ENCODE measurements at regions not wholly inside any gene's neighbourhood (a gene's known extent, or its start where the extent isn't known, plus 50 kb on each side); places are given as distances from the start of the nearest gene placed in this dataset.

DNA sequence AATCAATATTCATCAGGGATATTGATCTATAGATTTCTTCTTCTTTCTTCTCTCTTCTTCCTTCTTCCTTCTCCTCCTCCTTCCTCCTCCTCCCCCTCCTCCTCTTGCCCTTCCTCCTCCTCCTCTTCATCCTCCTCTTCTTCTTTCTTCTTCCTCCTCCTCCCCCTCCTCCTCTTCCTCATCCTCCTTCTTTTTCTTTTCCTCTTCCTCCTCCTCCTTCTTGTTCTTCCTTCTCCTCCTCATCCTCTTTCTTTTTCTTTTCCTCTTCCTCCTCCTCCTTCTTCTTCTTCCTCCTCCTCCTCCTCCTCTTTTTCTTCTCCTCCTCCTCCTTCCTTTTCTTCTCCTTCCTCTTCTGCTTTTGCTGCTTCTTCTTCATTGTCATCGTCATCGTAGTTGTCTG, 52.4 kb upstream of the SERINC1 start:
- DNase-seq: no peak

- peak; percentile 73 to 77 for DNase-seq
These were observed 58.9 kb upstream of the SERINC1 start for GRCh38 chr6:122530440-122531046.

DNA sequence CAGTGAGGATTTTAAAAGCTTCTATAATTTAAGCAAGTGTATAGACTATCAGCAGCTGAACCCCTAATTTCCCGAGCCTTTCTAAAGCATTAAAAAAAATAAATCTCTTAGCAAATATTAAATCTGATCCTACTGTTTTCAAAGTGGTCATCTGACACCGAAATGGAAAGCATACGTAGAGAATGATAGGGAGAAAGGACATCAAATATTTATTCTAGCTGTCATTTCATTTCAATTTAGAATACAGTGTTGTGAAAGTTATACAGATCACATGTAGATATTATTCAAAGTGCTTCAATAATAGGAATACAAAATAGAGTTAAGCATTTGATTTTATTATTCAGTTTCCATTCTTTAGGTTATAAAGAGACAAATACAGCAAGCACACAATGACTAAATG, 61.9 kb upstream of the PKIB start:
- DNase-seq: no peak

DNA sequence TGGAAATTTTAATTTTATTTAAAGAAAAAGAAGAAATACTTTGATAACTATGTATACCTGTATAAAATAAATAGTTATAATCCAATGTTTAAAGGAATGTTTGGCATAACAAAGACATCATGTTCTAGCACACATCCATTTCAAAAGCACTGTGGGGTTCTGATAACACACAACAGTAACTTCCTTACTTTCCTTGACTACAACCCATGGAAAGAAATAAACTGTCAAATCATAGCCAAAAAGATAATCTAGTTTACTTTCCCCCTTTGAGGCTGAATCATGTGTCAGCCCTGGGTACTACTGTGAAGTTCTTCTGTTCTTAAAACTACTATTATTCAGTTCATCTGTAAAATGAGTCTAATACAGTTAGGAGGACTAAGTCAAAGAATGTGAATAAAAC, 61.4 kb upstream of the PKIB start:
- no peak for DNase-seq

DNA sequence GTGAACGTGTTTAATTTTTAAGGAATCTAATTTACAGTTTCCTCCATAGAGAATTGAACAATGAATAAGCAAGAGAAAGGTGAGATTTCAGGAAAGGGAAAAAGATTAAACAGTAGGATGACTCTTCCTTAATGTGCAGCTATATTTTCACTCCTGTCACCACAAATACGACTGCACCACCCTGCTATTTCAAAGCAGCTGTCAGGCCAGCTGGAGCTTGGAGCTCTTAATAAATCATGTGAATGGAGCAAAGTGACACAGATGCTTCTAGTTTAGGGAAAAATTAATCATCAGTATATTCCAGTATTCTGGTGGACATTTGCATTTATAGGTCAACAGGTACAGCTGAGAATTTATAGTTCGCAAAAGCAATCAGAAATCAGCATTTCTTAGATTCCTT, 56.5 kb upstream of the PKIB start:
- DNase-seq: no peak

DNA sequence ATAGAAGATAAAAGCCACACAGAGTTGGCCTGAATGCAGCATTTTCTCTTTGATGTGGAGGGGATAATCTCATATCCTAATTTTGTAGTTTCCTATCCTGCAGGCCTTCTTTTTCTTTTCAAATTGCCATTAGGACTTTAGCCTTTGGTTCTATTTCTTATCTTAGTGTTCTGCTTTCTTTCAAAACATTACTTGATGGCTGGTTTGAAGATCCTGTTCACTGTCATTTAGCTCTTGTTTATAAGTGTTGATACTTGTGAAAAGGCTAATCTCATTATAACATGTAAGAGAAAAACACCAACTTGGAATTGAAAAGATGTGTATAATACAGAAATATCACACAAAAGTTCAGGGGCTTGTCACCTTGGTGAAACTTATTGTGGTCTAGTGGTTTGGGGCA, 54.6 kb upstream of the PKIB start:
- no peak for DNase-seq

- no peak for DNase-seq
These were observed 52.1 kb upstream of the PKIB start for GRCh38 chr6:122558080-122558479.
